Tibial artery (tissue), 4 donors: ENCODE measurements at regions not wholly inside any gene's neighbourhood (a gene's known extent, or its start where the extent isn't known, plus 50 kb on each side); places are given as distances from the start of the nearest gene placed in this dataset.

Source experiments
- DNase-seq, 2 donors: peaks; one replicate each; pipeline ENCODE4 v3.0.0-alpha.2; 2019
- H3K27ac ChIP-seq, 2 donors: fragments of 200-600 bp; sonication (generic) in 1 of 2; 1 replicate in 1 of 2; 2 replicates in 1 of 2; pipeline ENCODE4 v1.5.1; 2018 to 2019; ENCODE audit warnings: mild to moderate bottlenecking in 1 of 2
- H3K27me3 ChIP-seq, 2 donors: fragments of 200-600 bp; sonication (generic) in 1 of 2; one replicate each; pipeline versions ENCODE4 v1.5.1 to v1.6.0; 2016 to 2019
- H3K36me3 ChIP-seq, 3 donors: fragments of 200-600 bp; sonication (generic) in 2 of 3; one replicate each; pipeline ENCODE4 v1.5.1; 2016 to 2019; ENCODE audit warnings: mild to moderate bottlenecking in 2 of 3
- H3K4me1 ChIP-seq, 4 donors: fragments of 200-600 bp; sonication (generic) in 2 of 4; 1 replicate in 3 of 4; 2 replicates in 1 of 4; pipeline ENCODE4 v1.5.1; 2016 to 2019
- H3K4me3 ChIP-seq, 2 donors: fragments of 200-600 bp; sonication (generic) in 1 of 2; 1 replicate in 1 of 2; 2 replicates in 1 of 2; pipeline ENCODE4 v1.5.1; 2018 to 2019; ENCODE audit warnings: mild to moderate bottlenecking in 2 of 2
- H3K9me3 ChIP-seq, 3 donors: fragments of 200-600 bp; sonication (generic) in 1 of 3; one replicate each; pipeline ENCODE4 v1.5.1; 2016 to 2019
- intact Hi-C: fragments of 100-400 bp; cut with DNase I; formaldehyde crosslinking; loops from one replicate; pipeline ENCODE4 v1.15.0; 2023; ENCODE audit warnings: low total_unique reads
- TF ChIP-seq, protein P1 (sequence below), 2 experiments: fragments of 200-600 bp in 1 of 2; fragments of 450-650 bp in 1 of 2; IDR thresholded peaks; one replicate each; pipeline ENCODE4 v1.5.1; 2017 to 2019; ENCODE audit warnings: antibody characterized with exemption in 2 of 2, mild to moderate bottlenecking in 1 of 2, moderate library complexity in 1 of 2

DNA sequence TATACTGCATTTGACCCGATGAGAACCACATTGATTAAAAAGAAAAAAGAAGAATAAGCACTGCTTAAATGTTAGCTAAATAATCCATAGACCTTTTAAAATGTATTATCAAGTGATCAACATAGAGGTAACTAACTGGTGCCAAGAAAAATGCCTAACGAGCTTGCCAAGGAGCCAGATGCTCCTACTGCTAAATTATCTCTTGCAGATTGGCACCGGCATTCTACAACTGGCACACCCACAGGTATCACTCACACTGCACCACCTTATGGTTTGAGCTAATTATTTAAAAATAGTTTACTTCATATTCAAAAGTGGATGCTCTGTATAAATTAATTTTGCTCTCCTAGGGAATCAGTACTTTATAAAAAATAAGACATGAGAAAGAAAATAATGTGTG, 341.6 kb upstream of the CDH7 start:
- no peaks in the 10 kb centered on the region for H3K4me1 ChIP-seq
- H3K27me3 ChIP-seq: no peaks in the 10 kb centered on the region
- no peak overlapping the region for H3K27ac ChIP-seq
- TF ChIP-seq, protein P1, sequence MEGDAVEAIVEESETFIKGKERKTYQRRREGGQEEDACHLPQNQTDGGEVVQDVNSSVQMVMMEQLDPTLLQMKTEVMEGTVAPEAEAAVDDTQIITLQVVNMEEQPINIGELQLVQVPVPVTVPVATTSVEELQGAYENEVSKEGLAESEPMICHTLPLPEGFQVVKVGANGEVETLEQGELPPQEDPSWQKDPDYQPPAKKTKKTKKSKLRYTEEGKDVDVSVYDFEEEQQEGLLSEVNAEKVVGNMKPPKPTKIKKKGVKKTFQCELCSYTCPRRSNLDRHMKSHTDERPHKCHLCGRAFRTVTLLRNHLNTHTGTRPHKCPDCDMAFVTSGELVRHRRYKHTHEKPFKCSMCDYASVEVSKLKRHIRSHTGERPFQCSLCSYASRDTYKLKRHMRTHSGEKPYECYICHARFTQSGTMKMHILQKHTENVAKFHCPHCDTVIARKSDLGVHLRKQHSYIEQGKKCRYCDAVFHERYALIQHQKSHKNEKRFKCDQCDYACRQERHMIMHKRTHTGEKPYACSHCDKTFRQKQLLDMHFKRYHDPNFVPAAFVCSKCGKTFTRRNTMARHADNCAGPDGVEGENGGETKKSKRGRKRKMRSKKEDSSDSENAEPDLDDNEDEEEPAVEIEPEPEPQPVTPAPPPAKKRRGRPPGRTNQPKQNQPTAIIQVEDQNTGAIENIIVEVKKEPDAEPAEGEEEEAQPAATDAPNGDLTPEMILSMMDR (IDR thresholded peaks at IDR 0.05): no peak
- H3K36me3 ChIP-seq: no peaks in the 10 kb centered on the region
- intact Hi-C loops: no loop called here
- H3K9me3 ChIP-seq: no peaks in the 10 kb centered on the region
- no peak overlapping the region for H3K4me3 ChIP-seq
- DNase-seq: no peak

DNA sequence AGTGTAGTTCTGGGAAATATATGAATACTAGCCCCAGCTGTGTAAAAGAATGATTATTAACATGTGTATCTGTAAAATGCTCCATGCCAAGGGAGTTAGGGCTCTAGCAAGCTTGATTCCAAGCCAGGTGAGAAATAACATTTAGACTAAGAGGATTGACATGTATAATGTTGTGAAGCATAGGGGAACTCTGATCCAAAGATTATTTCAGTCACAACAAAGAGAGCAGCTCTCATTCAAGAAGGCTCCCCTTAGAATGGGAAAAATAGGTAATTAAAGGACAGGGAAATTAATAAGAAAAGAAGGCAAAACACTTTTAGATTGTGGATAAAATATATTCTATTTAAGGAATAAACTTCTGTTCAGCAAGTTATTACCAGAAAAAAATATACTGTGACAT, 347.3 kb upstream of the CDH7 start:
- H3K4me1 ChIP-seq: no peaks in the 10 kb centered on the region

DNA sequence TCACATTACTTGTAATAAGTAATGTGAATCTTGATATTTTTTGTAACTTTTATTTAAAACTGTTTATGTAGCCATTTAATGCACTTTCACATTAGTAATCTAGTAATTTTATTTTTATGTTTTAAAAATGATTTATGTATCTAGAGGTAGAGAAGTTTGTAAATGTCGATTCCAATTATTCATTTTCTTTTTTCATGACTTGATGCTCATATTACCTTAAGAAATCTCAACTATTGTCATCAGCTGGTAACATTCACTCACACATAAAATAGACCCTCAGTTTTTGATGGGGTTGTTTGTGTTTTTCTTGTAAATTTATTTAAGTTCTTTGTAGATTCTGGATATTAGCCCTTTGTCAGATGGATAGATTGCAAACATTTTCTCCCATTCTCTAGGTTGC, 351.7 kb upstream of the CDH7 start:
- Histone ChIP-seq H3K4me3 (no peak overlapping the region), H3K4me1 (no peaks in the 10 kb centered on the region), H3K9me3 (no peaks in the 10 kb centered on the region), H3K27me3 (no peaks in the 10 kb centered on the region), H3K36me3 (no peaks in the 10 kb centered on the region), H3K27ac (no peak overlapping the region)
- TF ChIP-seq, protein P1 (IDR thresholded peaks at IDR 0.05): no peak
- no peak for DNase-seq
- intact Hi-C loops: no loop called here

More for the DNA sequence above, 347.3 kb upstream of the CDH7 start:
- Histone ChIP-seq H3K27me3 (no peaks in the 10 kb centered on the region), H3K4me3 (no peak overlapping the region), H3K27ac (no peak overlapping the region), H3K36me3 (no peaks in the 10 kb centered on the region), H3K9me3 (no peaks in the 10 kb centered on the region)
- TF ChIP-seq, protein P1 (IDR thresholded peaks at IDR 0.05): no peak
- no peak for DNase-seq
- intact Hi-C loops: no loop called here

DNA sequence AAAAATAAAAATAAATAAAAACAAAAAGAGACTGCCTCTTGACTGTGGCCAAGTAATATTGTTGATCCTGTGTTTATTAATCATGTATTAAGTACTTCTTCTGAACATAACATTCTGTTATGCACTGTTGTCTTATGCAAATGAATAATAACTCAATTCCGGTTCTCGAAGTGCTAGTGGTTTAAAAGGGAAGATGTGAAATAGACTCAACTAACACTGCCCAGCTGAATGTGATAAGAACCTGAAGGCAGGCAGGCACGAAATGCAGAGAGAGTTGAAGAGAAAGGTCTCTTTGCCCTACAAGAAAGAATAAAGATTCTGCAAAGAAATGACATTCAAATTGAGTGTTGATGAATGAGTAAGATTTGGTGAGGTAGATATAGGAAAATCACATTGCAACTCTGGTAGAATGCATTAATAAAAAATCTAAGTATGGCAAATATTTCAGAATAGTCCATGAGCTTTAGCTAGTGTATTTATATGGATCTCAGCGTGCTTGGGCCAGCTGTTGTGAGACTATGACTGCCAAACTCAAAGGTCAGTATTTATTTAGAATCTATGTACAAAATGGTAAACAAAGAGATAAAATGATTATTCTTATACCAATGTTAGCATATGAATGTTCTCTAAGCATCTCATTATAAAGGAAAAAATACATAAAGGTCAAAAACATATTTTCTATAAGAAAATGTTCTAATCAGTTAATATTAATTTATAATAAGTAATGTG, 352.3 kb upstream of the CDH7 start:
- TF ChIP-seq, protein P1 (IDR thresholded peaks at IDR 0.05): no peak
- no peak overlapping the region for H3K27ac ChIP-seq
- no peaks in the 10 kb centered on the region for H3K4me1 ChIP-seq
- intact Hi-C loops: no loop called here
- DNase-seq: no peak
- no peaks in the 10 kb centered on the region for H3K36me3 ChIP-seq
- H3K27me3 ChIP-seq: no peaks in the 10 kb centered on the region
- H3K9me3 ChIP-seq: no peaks in the 10 kb centered on the region
- no peak overlapping the region for H3K4me3 ChIP-seq

DNA sequence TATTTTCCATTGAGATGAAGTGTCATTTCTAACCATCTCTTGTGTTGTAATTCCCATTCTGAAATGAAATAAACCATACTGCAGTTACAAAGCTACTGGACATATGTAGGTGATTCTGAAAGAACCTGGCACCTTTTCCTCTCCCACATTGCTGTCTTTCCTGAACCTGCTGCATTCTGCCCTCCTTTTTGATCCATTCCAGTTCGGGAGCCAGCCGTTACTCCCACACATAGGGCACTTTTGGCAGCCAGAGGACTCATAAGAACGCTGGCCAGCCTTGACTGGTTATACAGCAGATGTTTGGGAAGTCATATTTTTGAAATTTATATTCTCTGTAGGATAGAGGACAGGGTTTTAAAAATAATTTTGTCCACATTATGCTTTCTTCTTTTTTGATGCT, 369.8 kb upstream of the CDH7 start:
- TF ChIP-seq, protein P1 (IDR thresholded peaks at IDR 0.05): no peak
- no peak overlapping the region for H3K4me3 ChIP-seq
- intact Hi-C loops: no loop called here
- peaks cover 0 to 3% (median 0%) of the 10 kb centered on the region in 3 donors for H3K9me3 ChIP-seq
- H3K27me3 ChIP-seq: no peaks in the 10 kb centered on the region
- no peak overlapping the region for H3K27ac ChIP-seq
- no peak for DNase-seq
- no peaks in the 10 kb centered on the region for H3K36me3 ChIP-seq
- no peaks in the 10 kb centered on the region for H3K4me1 ChIP-seq
